OCI-LY7 (cell line): ENCODE measurements at regions not wholly inside any gene's neighbourhood (a gene's known extent, or its start where the extent isn't known, plus 50 kb on each side); places are given as distances from the start of the nearest gene placed in this dataset.

Source experiments
- BruUV-seq: library from RNA; stranded (reverse); fragments of 400-500 nt; replicated peaks from 2 replicates; lab custom pipeline; 2021; lab: Mats Ljungman, UMichigan
- CTCF ChIA-PET: fragments of 300-600 bp; sonication (Branson Sonifier 250); formaldehyde crosslinking; loops from one replicate; lab custom pipeline; 2022; ENCODE audit warnings: antibody characterized with exemption; ENCODE audit not compliant: unreplicated experiment; lab: Charles Lee
- POLR2A ChIA-PET: fragments of 300-600 bp; sonication (Branson Sonifier 250); formaldehyde crosslinking; loops from one replicate; lab custom pipeline; 2022; ENCODE audit warnings: antibody characterized with exemption; lab: Charles Lee
- DNase-seq: peaks from one replicate; pipeline ENCODE4 v3.0.0-alpha.2; 2015; ENCODE audit warnings: low spot score
- H2AFZ ChIP-seq: fragments of 200-600 bp; sonication (generic), shearing (Covaris generic); 2 replicates; pipeline ENCODE4 v1.6.1; 2014; ENCODE audit warnings: mild to moderate bottlenecking, antibody characterized with exemption, low read length, moderate library complexity
- H3K27ac ChIP-seq: fragments of 200-600 bp; sonication (generic); 2 replicates; pipeline ENCODE4 v1.5.1; 2014; ENCODE audit warnings: mixed run types, low read depth, mild to moderate bottlenecking, moderate library complexity, low read length, inconsistent platforms; ENCODE audit not compliant: poor library complexity, severe bottlenecking
- H3K36me3 ChIP-seq: fragments of 200-600 bp; sonication (generic); 2 replicates; pipeline ENCODE4 v1.6.1; 2014; ENCODE audit warnings: mild to moderate bottlenecking, antibody characterized with exemption, low read length, moderate library complexity, mixed read lengths; ENCODE audit not compliant: insufficient read depth
- H3K4me1 ChIP-seq: fragments of 200-600 bp; sonication (generic); 2 replicates; pipeline ENCODE4 v1.5.1; 2014; ENCODE audit warnings: mild to moderate bottlenecking, low read length; ENCODE audit not compliant: insufficient read depth, poor library complexity, severe bottlenecking
- H3K4me2 ChIP-seq: fragments of 200-600 bp; sonication (generic); 2 replicates; pipeline ENCODE4 v1.6.1; 2014; ENCODE audit warnings: mild to moderate bottlenecking, low read length
- H3K4me3 ChIP-seq: fragments of 200-600 bp; sonication (generic); 2 replicates; pipeline ENCODE4 v1.5.1; 2014; ENCODE audit warnings: mild to moderate bottlenecking, low read depth, low read length; ENCODE audit not compliant: poor library complexity, severe bottlenecking
- H3K79me2 ChIP-seq: fragments of 200-600 bp; sonication (generic); 2 replicates; pipeline ENCODE4 v1.6.1; 2016; ENCODE audit warnings: low read depth, mild to moderate bottlenecking, low read length, moderate library complexity, mixed read lengths; ENCODE audit not compliant: insufficient read depth
- H3K9me2 ChIP-seq: fragments of 200-600 bp; sonication (generic); 2 replicates; pipeline ENCODE4 v1.6.1; 2016; ENCODE audit warnings: mild to moderate bottlenecking, low read length, mixed read lengths; ENCODE audit not compliant: insufficient read depth
- H3K9me3 ChIP-seq: fragments of 200-600 bp; sonication (generic); 2 replicates; pipeline ENCODE4 v1.6.1; 2014; ENCODE audit warnings: mild to moderate bottlenecking, mixed run types, low read length, mixed read lengths
- H4K20me1 ChIP-seq: fragments of 200-600 bp; sonication (generic); 2 replicates; pipeline ENCODE4 v1.6.1; 2014; ENCODE audit warnings: mild to moderate bottlenecking, antibody characterized with exemption, low read length, moderate library complexity, mixed read lengths; ENCODE audit not compliant: insufficient read depth
- EZH2phosphoT487 ChIP-seq: fragments of 200-600 bp; sonication (generic); IDR thresholded peaks from 2 replicates; pipeline ENCODE4 v1.6.1; 2018; ENCODE audit warnings: low read depth, borderline replicate concordance, mild to moderate bottlenecking, mixed run types, antibody characterized with exemption, low read length, moderate library complexity, mixed read lengths
- intact Hi-C: fragments of 100-400 bp; cut with micrococcal nuclease; formaldehyde crosslinking; loops from one replicate; pipeline ENCODE4 v1.10.0; 2022; ENCODE audit not compliant: unreplicated experiment
- TF ChIP-seq, protein P1 (sequence below): fragments of 200-600 bp; sonication (generic); conservative IDR thresholded peaks from 2 replicates; pipeline ENCODE4 v1.5.1; 2014; ENCODE audit warnings: mild to moderate bottlenecking, antibody characterized with exemption, low read length, moderate library complexity, mixed read lengths

DNA sequence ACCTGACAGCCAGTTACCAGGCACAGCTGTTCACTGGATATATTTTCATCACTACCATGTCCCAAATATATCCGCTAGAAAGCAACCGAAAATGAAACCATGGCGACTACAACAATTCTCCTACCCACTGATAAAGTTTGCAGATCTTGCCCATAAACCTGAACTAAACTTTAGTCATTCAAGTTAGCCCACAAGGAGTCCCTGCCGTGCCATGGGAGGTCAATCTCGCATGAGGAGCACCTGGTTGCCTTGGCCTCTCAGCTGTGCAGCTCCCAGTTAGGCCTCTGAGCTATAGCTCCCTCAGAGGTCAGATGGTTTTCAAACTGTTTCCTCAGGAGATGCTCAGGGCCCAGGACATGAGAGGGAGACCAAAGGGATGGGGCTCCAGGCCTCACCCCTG is 211.1 kb upstream of the RNF32 start:
- no peaks in the 10 kb centered on the region for H4K20me1 ChIP-seq
- no TSS peak for BruUV-seq
- H3K4me1 ChIP-seq, result no peaks in the 10 kb centered on the region
- ChIA-PET CTCF (no interaction called here), POLR2A (no interaction called here)
- TF ChIP-seq, protein P1, sequence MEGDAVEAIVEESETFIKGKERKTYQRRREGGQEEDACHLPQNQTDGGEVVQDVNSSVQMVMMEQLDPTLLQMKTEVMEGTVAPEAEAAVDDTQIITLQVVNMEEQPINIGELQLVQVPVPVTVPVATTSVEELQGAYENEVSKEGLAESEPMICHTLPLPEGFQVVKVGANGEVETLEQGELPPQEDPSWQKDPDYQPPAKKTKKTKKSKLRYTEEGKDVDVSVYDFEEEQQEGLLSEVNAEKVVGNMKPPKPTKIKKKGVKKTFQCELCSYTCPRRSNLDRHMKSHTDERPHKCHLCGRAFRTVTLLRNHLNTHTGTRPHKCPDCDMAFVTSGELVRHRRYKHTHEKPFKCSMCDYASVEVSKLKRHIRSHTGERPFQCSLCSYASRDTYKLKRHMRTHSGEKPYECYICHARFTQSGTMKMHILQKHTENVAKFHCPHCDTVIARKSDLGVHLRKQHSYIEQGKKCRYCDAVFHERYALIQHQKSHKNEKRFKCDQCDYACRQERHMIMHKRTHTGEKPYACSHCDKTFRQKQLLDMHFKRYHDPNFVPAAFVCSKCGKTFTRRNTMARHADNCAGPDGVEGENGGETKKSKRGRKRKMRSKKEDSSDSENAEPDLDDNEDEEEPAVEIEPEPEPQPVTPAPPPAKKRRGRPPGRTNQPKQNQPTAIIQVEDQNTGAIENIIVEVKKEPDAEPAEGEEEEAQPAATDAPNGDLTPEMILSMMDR, result no peak
- TF ChIP-seq EZH2phosphoT487, result no peak
- intact Hi-C loops, result no loop called here
- H3K36me3 ChIP-seq, result no peaks in the 10 kb centered on the region
- no peak for DNase-seq
- H3K9me3 ChIP-seq, result no peaks in the 10 kb centered on the region
- H3K4me3 ChIP-seq, result no peak overlapping the region
- H3K79me2 ChIP-seq, result no peaks in the 10 kb centered on the region
- H3K4me2 ChIP-seq, result no peak overlapping the region
- no peaks in the 10 kb centered on the region for H3K9me2 ChIP-seq
- H3K27ac ChIP-seq, result no peak overlapping the region
- no peak overlapping the region for H2AFZ ChIP-seq

DNA sequence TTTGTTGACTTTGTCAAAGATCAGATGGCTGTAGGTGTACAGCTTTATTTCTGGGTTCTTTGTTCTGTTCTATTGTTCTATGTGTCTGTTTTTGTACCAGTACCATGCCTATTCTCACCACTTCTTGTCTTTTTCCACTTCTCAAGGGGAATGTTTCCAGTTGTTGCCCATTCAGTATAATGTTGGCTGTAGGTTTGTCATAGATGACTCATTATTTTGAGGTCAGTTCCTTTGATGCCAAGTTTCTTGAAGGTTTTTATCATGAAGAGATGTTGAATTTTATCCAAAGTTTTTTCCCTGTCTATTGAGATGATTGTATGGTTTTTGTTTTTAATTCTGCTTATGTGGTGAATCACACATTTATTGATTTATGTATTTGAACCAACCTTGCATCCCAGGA is 216.7 kb upstream of the RNF32 start:
- Histone ChIP-seq H3K79me2 (no peaks in the 10 kb centered on the region), H4K20me1 (no peaks in the 10 kb centered on the region), H3K4me3 (no peak overlapping the region), H3K4me2 (no peak overlapping the region), H3K27ac (no peak overlapping the region), H3K4me1 (no peaks in the 10 kb centered on the region), H3K9me3 (no peaks in the 10 kb centered on the region), H3K36me3 (no peaks in the 10 kb centered on the region), H3K9me2 (no peaks in the 10 kb centered on the region), H2AFZ (no peak overlapping the region)
- POLR2A ChIA-PET, result no interaction called here
- no TSS peak for BruUV-seq
- no peak for DNase-seq
- intact Hi-C loops, result no loop called here
- CTCF ChIA-PET, result no interaction called here
- TF ChIP-seq, protein P1, result no peak
- TF ChIP-seq EZH2phosphoT487, result no peak

DNA sequence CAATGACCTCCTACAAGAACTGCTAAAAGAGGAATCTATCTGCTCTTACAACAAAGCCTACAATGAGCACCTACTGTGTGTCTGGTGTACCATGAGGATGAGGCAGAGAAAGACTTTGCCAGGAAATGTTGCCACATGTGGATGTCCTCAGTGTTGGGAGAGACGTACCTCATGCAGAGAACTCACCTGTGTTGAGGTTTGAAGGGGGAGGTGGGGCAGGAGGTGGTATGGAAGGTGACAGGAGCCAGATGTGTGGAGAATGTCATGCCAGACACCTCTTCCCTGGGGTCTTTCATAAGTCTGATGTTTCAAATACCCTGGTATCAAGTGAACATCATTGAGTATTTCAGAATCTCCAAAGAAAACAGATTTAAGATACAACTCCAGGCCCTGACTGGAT is 220.1 kb upstream of the RNF32 start:
- Histone ChIP-seq H3K36me3 (no peaks in the 10 kb centered on the region), H3K9me3 (no peaks in the 10 kb centered on the region), H3K79me2 (no peaks in the 10 kb centered on the region), H4K20me1 (no peaks in the 10 kb centered on the region), H2AFZ (no peak overlapping the region), H3K4me2 (no peak overlapping the region), H3K4me3 (no peak overlapping the region), H3K27ac (no peak overlapping the region), H3K9me2 (no peaks in the 10 kb centered on the region), H3K4me1 (no peaks in the 10 kb centered on the region)
- TF ChIP-seq EZH2phosphoT487, result no peak
- TF ChIP-seq, protein P1, result no peak
- ChIA-PET CTCF (no interaction called here), POLR2A (no interaction called here)
- intact Hi-C loops, result no loop called here
- BruUV-seq, result no TSS peak
- DNase-seq, result no peak
